Bronchial epithelial cell (primary cell): ENCODE measurements at regions not wholly inside any gene's neighbourhood (a gene's known extent, or its start where the extent isn't known, plus 50 kb on each side); places are given as distances from the start of the nearest gene placed in this dataset.
"Not testable (repeated sequence)": the region's sequence is repeated elsewhere in the genome, so short reads cannot be mapped to it uniquely, and the experiment has no call there.

Experiments
- DNase-seq: peaks from one replicate; pipeline ENCODE4 v3.0.0-alpha.2; 2010; ENCODE audit warnings: low read depth
- FAIRE-seq: peaks from 2 replicates; lab custom pipeline; 2011; peaks lifted over from hg19 to GRCh38; lab: Jason Lieb, UNC
- H3K27me3 ChIP-seq: 2 replicates; pipeline ENCODE4 v1.5.1; 2011; ENCODE audit warnings: low read length; ENCODE audit not compliant: control insufficient read depth, insufficient read depth
- H3K36me3 ChIP-seq: 2 replicates; pipeline ENCODE4 v1.5.1; 2011; ENCODE audit warnings: low read length; ENCODE audit not compliant: control insufficient read depth, insufficient read depth
- H3K4me3 ChIP-seq: 2 replicates; pipeline ENCODE4 v1.5.1; 2011; ENCODE audit warnings: mild to moderate bottlenecking, low read depth, low read length, control low read depth
- CTCF ChIP-seq: IDR thresholded peaks from 2 replicates; pipeline ENCODE4 v1.5.1; 2011; ENCODE audit warnings: mild to moderate bottlenecking, moderate library complexity, low read length, control low read depth, inconsistent platforms; ENCODE audit not compliant: insufficient read depth, severe bottlenecking

DNA sequence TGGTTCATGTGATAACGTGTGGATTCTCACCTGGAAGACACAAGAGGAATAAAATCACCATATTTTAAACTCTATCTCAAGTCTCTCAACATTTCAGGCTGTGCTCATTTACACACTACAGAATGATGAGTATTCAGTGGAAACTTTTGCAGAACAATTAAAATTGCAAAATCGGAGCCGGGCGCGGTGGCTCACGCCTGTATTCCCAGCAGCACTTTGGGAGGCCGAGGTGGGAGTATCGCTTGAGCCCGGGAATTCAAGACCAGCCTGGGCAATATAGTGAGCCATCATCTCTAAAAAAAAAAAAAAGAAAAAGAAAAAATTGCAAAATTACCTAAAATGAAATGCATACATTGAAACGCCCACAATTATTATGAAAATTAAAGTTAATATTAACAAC is 825.9 kb downstream of the KCNJ18 start:
- no peak for TF ChIP-seq CTCF
- Histone ChIP-seq H3K4me3 (no peak overlapping the region), H3K36me3 (no peaks in the 10 kb centered on the region), H3K27me3 (no peaks in the 10 kb centered on the region)
- FAIRE-seq (no peak), DNase-seq (no peak)

- not testable (repeated sequence) for H3K4me3 ChIP-seq, FAIRE-seq, H3K36me3 ChIP-seq, H3K27me3 ChIP-seq, DNase-seq
Observed at GRCh38 chr17:22548873-22549272, 856.5 kb downstream of the KCNJ18 start.

DNA sequence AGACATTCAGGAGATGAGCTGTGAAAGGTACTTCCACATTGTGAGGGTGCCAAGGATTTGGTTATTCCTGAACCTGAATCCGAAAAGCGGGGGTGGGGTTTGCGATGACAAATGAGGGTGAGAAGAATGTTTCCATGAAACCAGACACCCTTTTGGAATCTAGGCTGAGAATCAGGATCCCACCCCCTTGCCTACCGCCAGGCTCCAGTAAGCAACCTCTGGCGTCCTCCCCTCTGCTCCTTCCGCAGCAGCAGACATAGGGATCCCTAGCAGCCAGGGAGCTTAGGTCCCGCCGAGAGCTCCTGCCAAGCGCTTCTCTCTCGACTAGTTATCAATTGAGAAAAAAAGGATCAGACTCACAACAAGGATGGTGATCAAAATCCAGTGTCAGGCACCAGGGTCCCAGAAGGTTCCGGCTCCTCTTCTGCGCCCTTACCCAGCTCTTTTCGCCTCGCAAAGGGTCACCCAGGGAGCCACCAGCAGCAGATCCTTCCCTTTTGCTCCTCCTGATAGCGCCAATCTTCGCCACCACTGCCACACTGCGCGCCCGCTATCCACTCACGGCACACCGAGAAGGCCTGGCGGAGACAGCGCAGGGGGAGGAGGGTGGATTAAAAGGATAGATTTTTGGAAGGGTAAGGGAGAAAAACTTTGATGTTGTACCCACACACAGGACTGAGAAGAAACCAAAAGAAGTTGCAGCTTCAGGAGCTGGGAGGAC is 859.5 kb downstream of the KCNJ18 start:
- DNase-seq, FAIRE-seq, H3K4me3 ChIP-seq, H3K36me3 ChIP-seq, H3K27me3 ChIP-seq: not testable (repeated sequence)

GRCh38 chr17:22569459-22570143 is 877.3 kb downstream of the KCNJ18 start:
- DNase-seq (no peak), FAIRE-seq (no peak)
- no peak for TF ChIP-seq CTCF
- no peaks in the 10 kb centered on the region for H3K27me3 ChIP-seq
- H3K36me3 ChIP-seq: no peaks in the 10 kb centered on the region
- no peak overlapping the region for H3K4me3 ChIP-seq

DNA sequence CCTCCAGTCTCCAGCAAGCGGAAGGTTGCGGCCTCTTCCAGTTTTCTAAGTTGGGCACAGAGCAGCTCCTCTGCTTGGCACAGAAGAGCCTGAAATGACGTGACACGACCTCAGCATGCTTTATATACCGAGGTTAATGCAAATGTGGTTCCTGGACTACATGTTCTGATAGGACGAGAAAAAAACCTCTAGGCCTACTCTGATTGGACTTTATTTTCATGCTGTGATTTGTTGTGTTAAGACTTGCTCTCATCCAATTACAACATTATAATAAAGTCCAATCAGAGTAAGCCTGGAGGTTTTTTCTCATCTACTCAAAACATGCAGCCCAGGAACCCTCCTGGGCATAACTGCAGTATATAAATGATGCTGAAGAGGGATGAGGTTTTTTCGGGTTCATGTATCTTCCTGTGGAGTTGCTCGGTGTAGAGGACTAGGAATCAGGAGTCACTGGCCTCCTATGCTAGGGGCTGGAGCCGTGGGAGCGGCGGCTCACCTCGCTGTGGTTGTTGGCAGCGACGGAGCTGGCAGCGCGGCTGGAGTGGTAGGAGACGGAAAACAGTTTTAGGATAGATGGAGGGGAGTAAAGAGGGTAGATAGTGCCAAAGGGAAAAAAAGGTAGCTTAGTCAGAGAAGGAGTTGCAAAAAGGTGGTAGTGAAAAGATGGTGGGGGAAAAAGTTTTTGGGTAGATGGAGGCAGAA is 878.0 kb downstream of the KCNJ18 start:
- no peak for TF ChIP-seq CTCF
- no peaks in the 10 kb centered on the region for H3K36me3 ChIP-seq
- no peak for FAIRE-seq
- DNase-seq: no peak
- H3K27me3 ChIP-seq: no peaks in the 10 kb centered on the region
- H3K4me3 ChIP-seq: no peak overlapping the region

GRCh38 chr17:22599322-22599721 is 907.0 kb downstream of the KCNJ18 start:
- TF ChIP-seq CTCF: no peak
- FAIRE-seq (no peak), DNase-seq (no peak)
- H3K27me3 ChIP-seq: no peaks in the 10 kb centered on the region
- H3K36me3 ChIP-seq: no peaks in the 10 kb centered on the region
- no peak overlapping the region for H3K4me3 ChIP-seq
